ENCODE measurements at regions not wholly inside any gene's neighbourhood (a gene's known extent, or its start where the extent isn't known, plus 50 kb on each side); places are given as distances from the start of the nearest gene placed in this dataset.

DNA sequence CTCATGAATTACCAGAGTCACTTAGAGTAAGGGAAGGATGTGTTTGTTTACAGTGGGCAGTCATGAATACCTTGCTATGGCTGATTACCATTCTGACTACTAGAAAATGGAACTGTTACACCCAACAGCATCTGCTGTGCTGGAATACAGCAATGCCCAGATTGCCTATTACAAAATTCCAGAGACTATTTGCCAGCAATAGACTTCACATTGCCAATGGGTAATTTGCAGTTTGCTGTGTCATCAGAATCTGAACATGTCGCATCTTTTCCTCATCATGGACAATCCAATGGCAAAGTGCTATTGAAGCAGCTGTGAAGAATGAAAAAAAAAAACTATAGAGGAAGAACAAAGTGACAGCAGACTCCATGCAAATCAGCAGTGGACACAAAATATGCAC is 356.6 kb downstream of the CXXC4 start:
- TF ChIP-seq CTCF (IDR thresholded peaks at IDR 0.05; ENCODE audit: low read length) = no peak
- TF ChIP-seq EZH2 (optimal IDR thresholded peaks at IDR 0.05; ENCODE audit: low read depth, low read length) = no peak
- no peak for TF ChIP-seq EZH2phosphoT487 (IDR thresholded peaks at IDR 0.05; ENCODE audit: low read length)

All from MM.1S (cell line).